Mucosa of descending colon (tissue), 3 donors: ENCODE measurements at regions not wholly inside any gene's neighbourhood (a gene's known extent, or its start where the extent isn't known, plus 50 kb on each side); places are given as distances from the start of the nearest gene placed in this dataset.

ENCODE experiments used
- ATAC-seq: fragments of 200-7000 bp; cut with Tn5 transposase; one replicate; pipeline ENCODE4 v1.9.1; 2020; ENCODE audit warnings: mild to moderate bottlenecking, moderate library complexity
- DNase-seq, 3 donors: peaks; one replicate each; pipeline ENCODE4 v3.0.0-alpha.2; 2020
- H3K36me3 ChIP-seq: fragments of 200-600 bp; one replicate; pipeline ENCODE4 v1.8.0; 2021; ENCODE audit warnings: low read depth, mild to moderate bottlenecking
- H3K4me1 ChIP-seq: fragments of 200-600 bp; one replicate; pipeline ENCODE4 v1.8.0; 2021; ENCODE audit warnings: low read depth, mild to moderate bottlenecking
- H3K4me3 ChIP-seq: fragments of 200-600 bp; one replicate; pipeline ENCODE4 v1.8.0; 2021; ENCODE audit warnings: mild to moderate bottlenecking
- H3K9me3 ChIP-seq: fragments of 200-600 bp; one replicate; pipeline ENCODE4 v1.8.0; 2021; ENCODE audit warnings: mild to moderate bottlenecking
- CTCF ChIP-seq: fragments of 200-600 bp; IDR thresholded peaks from one replicate; pipeline ENCODE4 v1.8.0; 2022; ENCODE audit warnings: antibody characterized with exemption, mild to moderate bottlenecking
- intact Hi-C, 2 donors: fragments of 100-400 bp; cut with DNase I in 1 of 2; cut with micrococcal nuclease in 1 of 2; formaldehyde crosslinking; loops; one replicate each; pipeline versions ENCODE4 v1.11.0 to v1.11.1; 2022; cut with DNase I, micrococcal nuclease
- donor health status: DM: no; HTN: no; CAD: no; lungs with moderate emphysema.
- donor health status: DM: no; HTN: no; CAD: no.
- donor health status: DM: no; HTN: yes; CAD: no.

GRCh38 chr1:234979296-234980279 is 149.0 kb downstream of the TOMM20 start:
- peaks cover 70% of the 10 kb centered on the region for H3K4me1 ChIP-seq
- TF ChIP-seq CTCF, result no peak
- H3K36me3 ChIP-seq, result no peaks in the 10 kb centered on the region
- intact Hi-C loops, result loop anchor here (5.0 to 10.0 kb wide), 2 partner anchors 103 to 255 kb away; no protein-coding TSS in a partner anchor
- H3K9me3 ChIP-seq, result no peaks in the 10 kb centered on the region
- ATAC-seq (no peak), DNase-seq (peak in 1 of 3 donors; percentile 59)
- H3K4me3 ChIP-seq, result no peak overlapping the region

- no peak overlapping the region for H3K4me3 ChIP-seq
Measured at GRCh38 chr1:234978397-234979295, 150.0 kb downstream of the TOMM20 start.

GRCh38 chr1:234977875-234978396 is 150.7 kb downstream of the TOMM20 start:
- no peak overlapping the region for H3K4me3 ChIP-seq
- peaks cover 74% of the 10 kb centered on the region for H3K4me1 ChIP-seq
- no peak for TF ChIP-seq CTCF
- no peaks in the 10 kb centered on the region for H3K9me3 ChIP-seq
- H3K36me3 ChIP-seq, result no peaks in the 10 kb centered on the region
- intact Hi-C loops, result loop anchor here (5.0 to 10.0 kb wide), 2 partner anchors 104 to 253 kb away; no protein-coding TSS in a partner anchor
- ATAC-seq, result no peak
- DNase-seq, result no peak

More at GRCh38 chr1:234978397-234979295, 150.0 kb downstream of the TOMM20 start:
- H3K9me3 ChIP-seq, result no peaks in the 10 kb centered on the region
- peaks cover 73% of the 10 kb centered on the region for H3K4me1 ChIP-seq
- H3K36me3 ChIP-seq, result no peaks in the 10 kb centered on the region
- DNase-seq, result peak; percentile 77 to 89 (median 82)
- no peak for TF ChIP-seq CTCF
- intact Hi-C loops, result loop anchor here (5.0 to 10.0 kb wide), 2 partner anchors 104 to 254 kb away; no protein-coding TSS in a partner anchor
- ATAC-seq, result peak; percentile 75

GRCh38 chr1:234976861-234977680 is 151.6 kb downstream of the TOMM20 start:
- no peaks in the 10 kb centered on the region for H3K36me3 ChIP-seq
- intact Hi-C loops, result loop anchor here (5.0 to 10.0 kb wide), 2 partner anchors 105 to 252 kb away; no protein-coding TSS in a partner anchor
- no peak for DNase-seq
- peaks cover 79% of the 10 kb centered on the region for H3K4me1 ChIP-seq
- no peak overlapping the region for H3K4me3 ChIP-seq
- no peak for TF ChIP-seq CTCF
- H3K9me3 ChIP-seq, result no peaks in the 10 kb centered on the region
- no peak for ATAC-seq
